ENCODE measurements at regions not wholly inside any gene's neighbourhood (a gene's known extent, or its start where the extent isn't known, plus 50 kb on each side); places are given as distances from the start of the nearest gene placed in this dataset.

GRCh38 chr18:5065615-5066014 lies 131.4 kb downstream of the AKAIN1 start:
- Histone ChIP-seq H3K9ac (ENCODE audit: low read length) (no peak overlapping the region), H3K4ac (ENCODE audit: low read depth, low read length) (no peak overlapping the region), H3K36me3 (ENCODE audit: control insufficient read depth, insufficient read depth, low read length) (no peaks in the 10 kb centered on the region), H3K4me1 (ENCODE audit: control insufficient read depth, low read depth, low read length) (no peaks in the 10 kb centered on the region), H2BK5ac (ENCODE audit: low read length) (no peak overlapping the region), H4K5ac (ENCODE audit: low read length) (no peak overlapping the region), H3K79me2 (ENCODE audit: control insufficient read depth, insufficient read depth, low read length) (no peaks in the 10 kb centered on the region), H3K27me3 (ENCODE audit: insufficient read depth, low read length, poor library complexity) (no peaks in the 10 kb centered on the region), H3K56ac (ENCODE audit: low read length) (no peak overlapping the region), H2BK120ac (ENCODE audit: low read depth, low read length) (no peak overlapping the region), H3K4me3 (ENCODE audit: low read length) (no peak overlapping the region), H4K8ac (ENCODE audit: low read depth, low read length) (no peak overlapping the region), H3K79me1 (ENCODE audit: low read length) (no peaks in the 10 kb centered on the region), H2BK15ac (replicated peaks; ENCODE audit: low read depth) (no peak overlapping the region), H2AK5ac (ENCODE audit: low read length) (no peak overlapping the region), H3K4me2 (ENCODE audit: low read length) (no peak overlapping the region), H3K18ac (ENCODE audit: low read length) (no peak overlapping the region), H3K27ac (ENCODE audit: low read depth, low read length) (no peak overlapping the region), H3K23ac (ENCODE audit: low read length) (no peak overlapping the region)
- no peak for DNase-seq
- WGBS (ENCODE audit: extremely low coverage, insufficient coverage, low lambda C conversion rate) = no CpG with 5 or more reads among the region's 2 CpGs

DNA sequence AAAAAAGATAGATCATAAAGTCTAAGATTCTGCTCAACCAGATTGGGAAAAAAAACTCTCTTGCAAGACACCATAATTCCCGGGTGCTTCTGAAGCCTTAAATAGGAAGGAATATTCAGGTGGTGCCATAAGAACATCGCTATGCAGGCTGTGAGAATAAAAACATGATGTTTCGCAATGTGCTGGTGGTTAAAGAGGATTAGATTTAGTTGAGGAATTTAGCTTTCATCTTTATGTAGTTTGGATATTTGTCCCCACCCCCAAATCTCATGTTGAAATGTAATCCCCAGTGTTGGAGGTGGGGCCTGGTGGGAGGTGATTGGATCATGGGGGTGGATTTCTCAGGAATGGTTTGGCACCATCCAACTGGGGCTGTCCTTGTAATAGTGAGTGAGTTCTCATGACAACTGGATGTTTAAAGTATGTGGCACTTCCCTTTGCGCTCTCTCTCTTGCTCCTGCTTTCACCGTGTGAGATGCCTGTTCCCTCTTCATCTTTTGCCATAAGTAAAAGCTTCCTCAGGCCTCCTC lies 132.2 kb downstream of the AKAIN1 start:
- H3K4me1 ChIP-seq (ENCODE audit: control insufficient read depth, low read depth, low read length) = no peaks in the 10 kb centered on the region
- no peak overlapping the region for H3K9ac ChIP-seq (ENCODE audit: low read length)
- no peak overlapping the region for H3K4ac ChIP-seq (ENCODE audit: low read depth, low read length)
- no peaks in the 10 kb centered on the region for H3K79me2 ChIP-seq (ENCODE audit: control insufficient read depth, insufficient read depth, low read length)
- H3K4me2 ChIP-seq (ENCODE audit: low read length) = no peak overlapping the region
- WGBS (ENCODE audit: extremely low coverage, insufficient coverage, low lambda C conversion rate) = no CpG with 5 or more reads among the region's 5 CpGs
- no peak overlapping the region for H2BK5ac ChIP-seq (ENCODE audit: low read length)
- no peak overlapping the region for H4K5ac ChIP-seq (ENCODE audit: low read length)
- H4K8ac ChIP-seq (ENCODE audit: low read depth, low read length) = no peak overlapping the region
- H3K18ac ChIP-seq (ENCODE audit: low read length) = no peak overlapping the region
- H3K23ac ChIP-seq (ENCODE audit: low read length) = no peak overlapping the region
- no peak overlapping the region for H2AK5ac ChIP-seq (ENCODE audit: low read length)
- no peak overlapping the region for H3K4me3 ChIP-seq (ENCODE audit: low read length)
- no peak overlapping the region for H2BK120ac ChIP-seq (ENCODE audit: low read depth, low read length)
- H3K56ac ChIP-seq (ENCODE audit: low read length) = no peak overlapping the region
- no peaks in the 10 kb centered on the region for H3K27me3 ChIP-seq (ENCODE audit: insufficient read depth, low read length, poor library complexity)
- H3K79me1 ChIP-seq (ENCODE audit: low read length) = no peaks in the 10 kb centered on the region
- H2BK15ac ChIP-seq (replicated peaks; ENCODE audit: low read depth) = no peak overlapping the region
- no peaks in the 10 kb centered on the region for H3K36me3 ChIP-seq (ENCODE audit: control insufficient read depth, insufficient read depth, low read length)
- no peak overlapping the region for H3K27ac ChIP-seq (ENCODE audit: low read depth, low read length)
- DNase-seq = no peak

- no peak overlapping the region for H2BK120ac ChIP-seq (ENCODE audit: low read depth, low read length)
- H3K27ac ChIP-seq (ENCODE audit: low read depth, low read length) = no peak overlapping the region
- H3K4me3 ChIP-seq (ENCODE audit: low read length) = no peak overlapping the region
- H2BK5ac ChIP-seq (ENCODE audit: low read length) = no peak overlapping the region
- H2BK15ac ChIP-seq (replicated peaks; ENCODE audit: low read depth) = no peak overlapping the region
- DNase-seq = no peak
- no peak overlapping the region for H3K23ac ChIP-seq (ENCODE audit: low read length)
- no peak overlapping the region for H4K5ac ChIP-seq (ENCODE audit: low read length)
- H3K56ac ChIP-seq (ENCODE audit: low read length) = no peak overlapping the region
- no peaks in the 10 kb centered on the region for H3K27me3 ChIP-seq (ENCODE audit: insufficient read depth, low read length, poor library complexity)
- no peak overlapping the region for H3K4ac ChIP-seq (ENCODE audit: low read depth, low read length)
- H3K79me2 ChIP-seq (ENCODE audit: control insufficient read depth, insufficient read depth, low read length) = no peaks in the 10 kb centered on the region
- no peaks in the 10 kb centered on the region for H3K79me1 ChIP-seq (ENCODE audit: low read length)
- H4K8ac ChIP-seq (ENCODE audit: low read depth, low read length) = no peak overlapping the region
- no peak overlapping the region for H3K18ac ChIP-seq (ENCODE audit: low read length)
- no peaks in the 10 kb centered on the region for H3K36me3 ChIP-seq (ENCODE audit: control insufficient read depth, insufficient read depth, low read length)
- no peak overlapping the region for H3K4me2 ChIP-seq (ENCODE audit: low read length)
- no peak overlapping the region for H3K9ac ChIP-seq (ENCODE audit: low read length)
- no peak overlapping the region for H2AK5ac ChIP-seq (ENCODE audit: low read length)
- WGBS (ENCODE audit: extremely low coverage, insufficient coverage, low lambda C conversion rate) = no CpG with 5 or more reads among the region's 2 CpGs
- H3K4me1 ChIP-seq (ENCODE audit: control insufficient read depth, low read depth, low read length) = peaks cover 1% of the 10 kb centered on the region
Measured at GRCh38 chr18:5061785-5062184, 135.3 kb downstream of the AKAIN1 start.

- H3K18ac ChIP-seq (ENCODE audit: low read length) = no peak overlapping the region
- H3K79me2 ChIP-seq (ENCODE audit: control insufficient read depth, insufficient read depth, low read length) = no peaks in the 10 kb centered on the region
- peaks cover 1% of the 10 kb centered on the region for H3K4me1 ChIP-seq (ENCODE audit: control insufficient read depth, low read depth, low read length)
- H3K27ac ChIP-seq (ENCODE audit: low read depth, low read length) = no peak overlapping the region
- H2BK120ac ChIP-seq (ENCODE audit: low read depth, low read length) = no peak overlapping the region
- no peak overlapping the region for H3K9ac ChIP-seq (ENCODE audit: low read length)
- no peaks in the 10 kb centered on the region for H3K79me1 ChIP-seq (ENCODE audit: low read length)
- WGBS (ENCODE audit: extremely low coverage, insufficient coverage, low lambda C conversion rate) = no CpG with 5 or more reads among the region's 3 CpGs
- H3K4me2 ChIP-seq (ENCODE audit: low read length) = no peak overlapping the region
- H2BK5ac ChIP-seq (ENCODE audit: low read length) = no peak overlapping the region
- H3K23ac ChIP-seq (ENCODE audit: low read length) = no peak overlapping the region
- H3K4me3 ChIP-seq (ENCODE audit: low read length) = no peak overlapping the region
- H3K36me3 ChIP-seq (ENCODE audit: control insufficient read depth, insufficient read depth, low read length) = no peaks in the 10 kb centered on the region
- no peak overlapping the region for H3K4ac ChIP-seq (ENCODE audit: low read depth, low read length)
- no peak for DNase-seq
- no peaks in the 10 kb centered on the region for H3K27me3 ChIP-seq (ENCODE audit: insufficient read depth, low read length, poor library complexity)
- H3K56ac ChIP-seq (ENCODE audit: low read length) = no peak overlapping the region
- H2BK15ac ChIP-seq (replicated peaks; ENCODE audit: low read depth) = no peak overlapping the region
- H4K5ac ChIP-seq (ENCODE audit: low read length) = no peak overlapping the region
- no peak overlapping the region for H4K8ac ChIP-seq (ENCODE audit: low read depth, low read length)
- no peak overlapping the region for H2AK5ac ChIP-seq (ENCODE audit: low read length)
Measured at GRCh38 chr18:5060543-5060942, 136.5 kb downstream of the AKAIN1 start.

- H3K23ac ChIP-seq (ENCODE audit: low read length) = no peak overlapping the region
- H3K9ac ChIP-seq (ENCODE audit: low read length) = no peak overlapping the region
- H2BK120ac ChIP-seq (ENCODE audit: low read depth, low read length) = no peak overlapping the region
- H3K4me2 ChIP-seq (ENCODE audit: low read length) = no peak overlapping the region
- H2BK5ac ChIP-seq (ENCODE audit: low read length) = no peak overlapping the region
- no peaks in the 10 kb centered on the region for H3K36me3 ChIP-seq (ENCODE audit: control insufficient read depth, insufficient read depth, low read length)
- no peak overlapping the region for H3K4ac ChIP-seq (ENCODE audit: low read depth, low read length)
- no peaks in the 10 kb centered on the region for H3K27me3 ChIP-seq (ENCODE audit: insufficient read depth, low read length, poor library complexity)
- no peak overlapping the region for H2AK5ac ChIP-seq (ENCODE audit: low read length)
- H3K18ac ChIP-seq (ENCODE audit: low read length) = no peak overlapping the region
- H4K5ac ChIP-seq (ENCODE audit: low read length) = no peak overlapping the region
- WGBS (ENCODE audit: extremely low coverage, insufficient coverage, low lambda C conversion rate) = no CpG with 5 or more reads among the region's 2 CpGs
- H3K56ac ChIP-seq (ENCODE audit: low read length) = no peak overlapping the region
- peaks cover 1% of the 10 kb centered on the region for H3K4me1 ChIP-seq (ENCODE audit: control insufficient read depth, low read depth, low read length)
- H3K27ac ChIP-seq (ENCODE audit: low read depth, low read length) = no peak overlapping the region
- H3K79me2 ChIP-seq (ENCODE audit: control insufficient read depth, insufficient read depth, low read length) = no peaks in the 10 kb centered on the region
- H3K4me3 ChIP-seq (ENCODE audit: low read length) = no peak overlapping the region
- H3K79me1 ChIP-seq (ENCODE audit: low read length) = no peaks in the 10 kb centered on the region
- H4K8ac ChIP-seq (ENCODE audit: low read depth, low read length) = no peak overlapping the region
- DNase-seq = no peak
- H2BK15ac ChIP-seq (replicated peaks; ENCODE audit: low read depth) = no peak overlapping the region
Measured at GRCh38 chr18:5059696-5060032, 137.4 kb downstream of the AKAIN1 start.
